ENCODE measurements at regions not wholly inside any gene's neighbourhood (a gene's known extent, or its start where the extent isn't known, plus 50 kb on each side); places are given as distances from the start of the nearest gene placed in this dataset.

DNA sequence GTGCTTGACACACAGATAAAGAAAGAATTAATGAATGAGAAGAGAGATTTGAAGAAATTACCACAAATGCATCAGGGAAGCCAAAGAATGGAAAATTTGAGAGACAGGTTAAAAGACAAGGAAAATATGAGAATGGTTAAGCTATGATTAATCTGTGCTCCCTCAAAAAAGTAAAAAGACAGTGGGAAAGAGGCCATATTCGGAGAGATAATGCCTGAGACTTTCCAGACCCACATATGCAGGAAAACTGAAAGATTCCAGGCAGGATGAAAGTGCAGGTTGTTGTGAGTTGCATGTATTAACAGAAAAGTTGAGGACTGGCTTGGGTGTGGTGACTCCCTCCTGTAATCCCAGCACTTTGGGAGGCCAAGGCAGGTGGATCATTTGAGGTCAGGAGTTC, 302.3 kb downstream of the UACA start:
- TF ChIP-seq, protein P1, sequence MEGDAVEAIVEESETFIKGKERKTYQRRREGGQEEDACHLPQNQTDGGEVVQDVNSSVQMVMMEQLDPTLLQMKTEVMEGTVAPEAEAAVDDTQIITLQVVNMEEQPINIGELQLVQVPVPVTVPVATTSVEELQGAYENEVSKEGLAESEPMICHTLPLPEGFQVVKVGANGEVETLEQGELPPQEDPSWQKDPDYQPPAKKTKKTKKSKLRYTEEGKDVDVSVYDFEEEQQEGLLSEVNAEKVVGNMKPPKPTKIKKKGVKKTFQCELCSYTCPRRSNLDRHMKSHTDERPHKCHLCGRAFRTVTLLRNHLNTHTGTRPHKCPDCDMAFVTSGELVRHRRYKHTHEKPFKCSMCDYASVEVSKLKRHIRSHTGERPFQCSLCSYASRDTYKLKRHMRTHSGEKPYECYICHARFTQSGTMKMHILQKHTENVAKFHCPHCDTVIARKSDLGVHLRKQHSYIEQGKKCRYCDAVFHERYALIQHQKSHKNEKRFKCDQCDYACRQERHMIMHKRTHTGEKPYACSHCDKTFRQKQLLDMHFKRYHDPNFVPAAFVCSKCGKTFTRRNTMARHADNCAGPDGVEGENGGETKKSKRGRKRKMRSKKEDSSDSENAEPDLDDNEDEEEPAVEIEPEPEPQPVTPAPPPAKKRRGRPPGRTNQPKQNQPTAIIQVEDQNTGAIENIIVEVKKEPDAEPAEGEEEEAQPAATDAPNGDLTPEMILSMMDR (IDR thresholded peaks at IDR 0.05) = no peak
- TF ChIP-seq POLR2A (IDR thresholded peaks at IDR 0.05) (no peak), EP300 (IDR thresholded peaks at IDR 0.05) (no peak)
